H1 (cell line): ENCODE measurements at regions not wholly inside any gene's neighbourhood (a gene's known extent, or its start where the extent isn't known, plus 50 kb on each side); places are given as distances from the start of the nearest gene placed in this dataset.

Experiments
- CBX8 ChIP-seq: fragments of 300-800, 300-1000 bp; sonication (generic); IDR thresholded peaks from 2 replicates; pipeline ENCODE4 v1.7.1; 2016; ENCODE audit warnings: low read depth, low read length, borderline replicate concordance
- EZH2 ChIP-seq: fragments of 200-600 bp; sonication (generic); IDR thresholded peaks from 2 replicates; pipeline ENCODE4 v1.7.1; 2012; ENCODE audit warnings: low read depth, mild to moderate bottlenecking, moderate library complexity, low read length, inconsistent platforms; ENCODE audit not compliant: severe bottlenecking
- POLR2A ChIP-seq, 2 experiments: IDR thresholded peaks; 1 replicate in 1 of 2; 2 replicates in 1 of 2; pipeline ENCODE4 v1.6.1; 2011; ENCODE audit warnings: low read depth in 2 of 2, low read length in 2 of 2, mild to moderate bottlenecking in 2 of 2; ENCODE audit errors: control extremely low read depth in 1 of 2
- SIRT6 ChIP-seq: IDR thresholded peaks from one replicate; pipeline ENCODE4 v1.7.1; 2012; ENCODE audit warnings: low read length, inconsistent platforms
- SP4 ChIP-seq: IDR thresholded peaks from 2 replicates; pipeline ENCODE4 v1.6.1; 2012; ENCODE audit warnings: low read length, inconsistent platforms

DNA sequence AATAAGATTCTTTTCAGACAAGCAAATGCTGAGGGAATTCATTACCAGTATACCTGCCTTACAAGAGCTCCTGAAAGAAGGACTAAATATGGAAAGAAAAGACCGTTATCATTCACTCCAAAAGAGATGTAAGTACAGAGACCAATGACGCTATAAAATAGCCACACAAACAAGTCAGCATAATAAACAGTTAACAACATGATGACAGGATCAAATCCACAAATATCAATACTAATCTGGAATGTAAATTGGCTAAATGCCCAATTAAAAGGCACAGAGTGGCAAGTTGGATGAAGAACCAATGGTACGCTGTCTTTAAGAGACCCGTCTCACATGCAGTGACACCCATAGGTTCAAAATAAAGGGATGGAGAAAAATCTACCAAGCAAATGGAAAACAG is 349.6 kb upstream of the MPDZ start (continued):
- TF ChIP-seq CBX8, result no peak
- no peak for TF ChIP-seq EZH2
- no peak for TF ChIP-seq POLR2A (IDR thresholded peaks at IDR 0.05; ENCODE audit: control extremely low read depth in 1 of 2, low read depth in 2 of 2, low read length in 2 of 2)
- no peak for TF ChIP-seq SP4
- TF ChIP-seq SIRT6, result no peak
